Large intestine (tissue), 3 donors: ENCODE measurements at regions not wholly inside any gene's neighbourhood (a gene's known extent, or its start where the extent isn't known, plus 50 kb on each side); places are given as distances from the start of the nearest gene placed in this dataset.
"Not testable (repeated sequence)": the region's sequence is repeated elsewhere in the genome, so short reads cannot be mapped to it uniquely, and the experiment has no call there.

Source experiments
- DNase-seq, 2 donors: peaks; one replicate each; pipeline versions ENCODE4 v3.0.0 to v3.0.0-alpha.2; 2013
- H3K27ac ChIP-seq: one replicate; pipeline ENCODE4 v1.5.1; 2013; ENCODE audit warnings: low read length
- H3K27me3 ChIP-seq: 2 replicates; pipeline ENCODE4 v1.6.1; 2013; ENCODE audit warnings: low read length; ENCODE audit not compliant: control insufficient read depth, insufficient read depth
- H3K36me3 ChIP-seq: 2 replicates; pipeline ENCODE4 v1.6.1; 2013; ENCODE audit warnings: low read length; ENCODE audit not compliant: control insufficient read depth, insufficient read depth
- H3K4me1 ChIP-seq: one replicate; pipeline ENCODE4 v1.6.1; 2013; ENCODE audit warnings: low read length; ENCODE audit not compliant: control insufficient read depth, insufficient read depth
- H3K4me3 ChIP-seq: one replicate; pipeline ENCODE4 v1.5.1; 2013; ENCODE audit warnings: low read length
- H3K9me3 ChIP-seq: one replicate; pipeline ENCODE4 v1.6.1; 2013; ENCODE audit warnings: mild to moderate bottlenecking, low read depth, low read length, moderate library complexity; ENCODE audit not compliant: control insufficient read depth
- WGBS: methylation state at CpG from one replicate; pipeline ENCODE4 v1.1.5; 2013; ENCODE audit warnings: low lambda C conversion rate; ENCODE audit not compliant: insufficient coverage; 5-methylcytosine and 5-hydroxymethylcytosine counted together

DNA sequence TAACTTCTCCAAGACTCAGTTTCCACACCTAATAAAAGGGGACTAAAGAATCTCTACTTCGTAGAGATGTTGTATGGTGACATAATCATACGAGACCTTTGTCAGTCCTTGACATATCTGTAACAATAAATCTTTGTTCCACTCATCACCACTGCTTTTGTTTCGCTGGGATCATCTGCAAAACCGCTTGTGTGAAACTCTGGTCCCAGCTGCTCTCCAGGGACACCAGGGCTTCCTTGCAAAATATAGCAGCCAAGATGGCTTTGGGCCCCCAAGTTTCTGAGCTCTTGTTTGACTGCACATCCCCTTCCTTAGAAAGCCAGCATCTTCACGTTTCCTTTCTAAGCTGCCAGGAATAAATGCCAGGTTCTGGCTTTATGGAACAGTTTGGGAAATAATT, 110.5 kb upstream of the RRN3 start:
- H3K27me3 ChIP-seq, H3K36me3 ChIP-seq, DNase-seq, H3K9me3 ChIP-seq, H3K4me1 ChIP-seq, H3K4me3 ChIP-seq, H3K27ac ChIP-seq: not testable (repeated sequence)
- WGBS: no CpG with 5 or more reads among the region's 5 CpGs

DNA sequence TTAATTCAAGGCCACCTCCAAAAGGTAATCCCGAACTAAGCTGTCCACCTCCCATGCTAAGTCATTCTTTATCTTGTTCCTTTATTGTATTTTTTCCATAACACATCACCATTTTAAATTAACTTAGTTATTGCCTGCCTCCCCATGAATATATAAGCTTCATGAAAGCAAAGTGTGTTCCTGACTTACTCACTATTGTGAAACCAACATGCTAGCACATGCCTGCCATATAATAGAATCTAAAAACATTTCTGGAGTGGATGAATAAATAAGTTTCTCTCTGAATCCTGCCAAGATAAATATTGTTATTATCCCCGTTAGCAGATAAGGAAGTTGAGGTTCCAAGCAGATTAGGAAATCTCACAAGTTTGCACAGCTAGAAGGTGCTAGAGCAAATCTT, 98.7 kb upstream of the RRN3 start:
- not testable (repeated sequence) for H3K4me3 ChIP-seq, H3K36me3 ChIP-seq, H3K27ac ChIP-seq, DNase-seq, H3K27me3 ChIP-seq, H3K4me1 ChIP-seq, H3K9me3 ChIP-seq
- 83% methylated on average over 1 of the region's 2 CpGs for WGBS

DNA sequence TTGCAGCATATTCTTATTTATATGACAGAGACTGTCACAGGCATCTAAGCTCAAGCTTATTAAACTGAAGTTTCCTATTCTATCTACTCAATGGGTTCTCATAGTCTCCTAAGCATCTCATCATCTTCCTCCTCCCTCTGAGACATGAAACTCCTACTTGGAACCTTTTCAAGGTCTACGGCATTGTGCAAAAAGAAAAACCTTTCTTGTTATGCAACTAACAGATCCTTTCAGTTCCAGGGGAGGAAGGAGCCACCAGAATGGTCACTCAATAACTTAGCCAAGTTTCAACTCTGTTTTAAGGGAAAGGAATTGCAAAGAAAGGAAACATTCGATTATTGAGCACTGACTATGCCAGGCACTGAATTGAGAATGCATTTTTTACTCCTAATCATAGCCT, 98.1 kb upstream of the RRN3 start:
- not testable (repeated sequence) for H3K9me3 ChIP-seq, DNase-seq, H3K27me3 ChIP-seq, H3K36me3 ChIP-seq, H3K4me3 ChIP-seq, H3K27ac ChIP-seq, H3K4me1 ChIP-seq
- WGBS: no CpG with 5 or more reads among the region's 2 CpGs

DNA sequence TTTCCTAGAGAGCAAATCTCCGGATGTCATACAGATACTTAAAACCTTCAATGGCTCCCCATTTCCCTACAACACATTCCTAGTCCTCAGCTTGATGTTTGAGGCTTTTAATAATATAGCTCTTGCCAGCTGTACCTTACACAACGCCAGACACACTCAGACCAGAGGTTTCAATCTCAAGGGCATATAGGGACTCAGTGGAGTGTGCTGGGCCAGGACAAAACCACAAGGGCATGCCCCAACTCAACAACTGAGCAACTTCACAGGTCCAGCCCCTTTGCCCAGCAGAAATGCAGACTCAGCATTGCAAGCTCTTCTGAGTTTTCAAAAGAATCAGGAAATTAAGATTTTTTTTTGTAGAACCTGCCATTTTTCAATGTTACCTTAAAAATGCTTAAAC, 95.4 kb upstream of the RRN3 start:
- H3K36me3 ChIP-seq, H3K27ac ChIP-seq, H3K27me3 ChIP-seq, DNase-seq, H3K4me3 ChIP-seq, H3K9me3 ChIP-seq, H3K4me1 ChIP-seq: not testable (repeated sequence)
- WGBS: no CpG with 5 or more reads among the region's 2 CpGs
